Fibroblast of mammary gland (primary cell): ENCODE measurements at regions not wholly inside any gene's neighbourhood (a gene's known extent, or its start where the extent isn't known, plus 50 kb on each side); places are given as distances from the start of the nearest gene placed in this dataset.

ENCODE experiments used
- DNase-seq: peaks from one replicate; pipeline ENCODE4 v3.0.0-alpha.2; 2010; ENCODE audit warnings: low read depth
- H3K4me3 ChIP-seq: 2 replicates; pipeline ENCODE4 v1.5.1; 2011; ENCODE audit warnings: low read depth, mild to moderate bottlenecking, low read length, moderate library complexity; ENCODE audit not compliant: control insufficient read depth
- CTCF ChIP-seq: conservative IDR thresholded peaks from 2 replicates; pipeline ENCODE4 v1.5.1; 2011; ENCODE audit warnings: low read depth, low read length, inconsistent platforms; ENCODE audit not compliant: control insufficient read depth, insufficient read depth

- no peak for TF ChIP-seq CTCF
- no peak for DNase-seq
- no peak overlapping the region for H3K4me3 ChIP-seq
Measured at GRCh38 chr17:77720946-77721845, 237.3 kb upstream of the TNRC6C start.

- TF ChIP-seq CTCF, result no peak
- no peak for DNase-seq
- H3K4me3 ChIP-seq, result no peak overlapping the region
Measured at GRCh38 chr17:77721846-77722160, 236.7 kb upstream of the TNRC6C start.

- no peak for DNase-seq
- H3K4me3 ChIP-seq, result no peak overlapping the region
- no peak for TF ChIP-seq CTCF
Measured at GRCh38 chr17:77722366-77722765, 236.1 kb upstream of the TNRC6C start.

- H3K4me3 ChIP-seq, result no peak overlapping the region
- DNase-seq, result no peak
- no peak for TF ChIP-seq CTCF
Measured at GRCh38 chr17:77723071-77723908, 235.2 kb upstream of the TNRC6C start.

GRCh38 chr17:77723909-77724875, 234.3 kb upstream of the TNRC6C start:
- TF ChIP-seq CTCF, result no peak
- no peak for DNase-seq
- H3K4me3 ChIP-seq, result no peak overlapping the region
